Colonic mucosa (tissue), 4 donors: ENCODE measurements at regions not wholly inside any gene's neighbourhood (a gene's known extent, or its start where the extent isn't known, plus 50 kb on each side); places are given as distances from the start of the nearest gene placed in this dataset.
A peak's percentile ranks its signal among the peaks of the same experiment; 100 is the strongest.
"Not testable (repeated sequence)": the region's sequence is repeated elsewhere in the genome, so short reads cannot be mapped to it uniquely, and the experiment has no call there.

ENCODE experiments used
- DNase-seq: peaks from one replicate; pipeline ENCODE4 v3.0.0-alpha.2; 2020
- H3K27ac ChIP-seq: fragments of 200-600 bp; one replicate; pipeline ENCODE4 v1.8.0; 2021
- H3K27me3 ChIP-seq: fragments of 200-600 bp; one replicate; pipeline ENCODE4 v1.8.0; 2021
- H3K36me3 ChIP-seq: fragments of 200-600 bp; one replicate; pipeline ENCODE4 v1.8.0; 2021
- H3K4me1 ChIP-seq: fragments of 200-600 bp; one replicate; pipeline ENCODE4 v1.8.0; 2021; ENCODE audit warnings: mild to moderate bottlenecking
- H3K4me3 ChIP-seq: fragments of 200-600 bp; one replicate; pipeline ENCODE4 v1.8.0; 2021
- H3K9ac ChIP-seq, 2 donors: one replicate each; pipeline ENCODE4 v1.7.0; 2013; ENCODE audit warnings: control low read depth in 2 of 2, low read depth in 2 of 2, low read length in 2 of 2
- H3K9me3 ChIP-seq: fragments of 200-600 bp; one replicate; pipeline ENCODE4 v1.8.0; 2021
- CTCF ChIP-seq: fragments of 200-600 bp; IDR thresholded peaks from one replicate; pipeline ENCODE4 v1.8.0; 2022; ENCODE audit warnings: antibody characterized with exemption, mild to moderate bottlenecking
- intact Hi-C: fragments of 100-400 bp; cut with DNase I; formaldehyde crosslinking; loops from one replicate; pipeline ENCODE4 v1.14.1; 2022
- donor health status: healthy.
- donor health status: DM: no; HTN: no; CAD: no.
- donor health status: DM: no; HTN: no; CAD: no.

- H3K36me3 ChIP-seq, result no peaks in the 10 kb centered on the region
- no peak overlapping the region for H3K4me3 ChIP-seq
- no peaks in the 10 kb centered on the region for H3K9me3 ChIP-seq
- intact Hi-C loops, result no loop called here
- no peak overlapping the region for H3K9ac ChIP-seq
- no peak for DNase-seq
- H3K4me1 ChIP-seq, result no peaks in the 10 kb centered on the region
- H3K27ac ChIP-seq, result no peak overlapping the region
- no peaks in the 10 kb centered on the region for H3K27me3 ChIP-seq
- no peak for TF ChIP-seq CTCF
These were observed 81.0 kb upstream of the STK39 start for GRCh38 chr2:168328421-168328820.

- H3K36me3 ChIP-seq, result no peaks in the 10 kb centered on the region
- intact Hi-C loops, result loop anchor here (10.0 kb wide), 1 partner anchor 196 kb away; no protein-coding TSS in a partner anchor
- H3K4me3 ChIP-seq, result no peak overlapping the region
- H3K9ac ChIP-seq, result no peak overlapping the region
- H3K4me1 ChIP-seq, result no peaks in the 10 kb centered on the region
- H3K27me3 ChIP-seq, result no peaks in the 10 kb centered on the region
- no peaks in the 10 kb centered on the region for H3K9me3 ChIP-seq
- H3K27ac ChIP-seq, result no peak overlapping the region
- TF ChIP-seq CTCF, result no peak
- DNase-seq, result no peak
These were observed 83.4 kb upstream of the STK39 start for GRCh38 chr2:168330624-168331423.

- not testable (repeated sequence) for H3K4me1 ChIP-seq, H3K4me3 ChIP-seq, H3K27ac ChIP-seq, H3K9ac ChIP-seq, DNase-seq, H3K9me3 ChIP-seq, H3K36me3 ChIP-seq, H3K27me3 ChIP-seq
- intact Hi-C loops, result loop anchor here (5.0 to 10.0 kb wide), 2 partner anchors 78 to 200 kb away; no protein-coding TSS in a partner anchor
These were observed 87.9 kb upstream of the STK39 start for GRCh38 chr2:168335254-168335653.

DNA sequence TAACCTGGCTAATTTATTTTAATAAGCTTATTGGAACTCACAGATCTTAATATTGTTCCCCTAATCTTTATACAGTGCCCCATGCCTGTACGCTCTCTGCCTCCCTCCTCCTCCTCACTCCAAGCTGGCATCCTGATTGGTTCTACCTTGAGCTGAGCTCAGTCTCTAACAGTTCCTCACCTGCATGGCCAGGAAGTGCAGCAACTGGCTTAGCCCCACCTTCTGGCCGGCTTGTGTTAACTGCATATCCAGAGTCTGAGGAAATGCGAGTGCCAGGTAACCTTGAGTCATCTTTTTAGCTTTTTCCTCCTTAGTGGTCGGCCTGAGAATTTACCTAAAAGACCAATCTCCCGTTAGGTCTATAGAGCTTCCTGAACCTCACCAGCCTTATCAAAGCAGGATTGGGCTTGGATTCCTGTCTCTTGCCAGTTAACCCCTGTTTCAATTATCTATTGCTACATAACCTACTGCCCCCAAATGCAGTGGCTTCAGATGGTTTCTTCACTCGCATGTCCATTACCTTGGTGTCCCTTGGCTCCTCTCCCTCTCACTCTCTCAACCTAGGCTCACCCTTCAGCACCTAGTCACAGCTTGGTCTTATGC, 89.5 kb upstream of the STK39 start:
- peak; percentile 51 for TF ChIP-seq CTCF
- Histone ChIP-seq H3K9me3 (no peaks in the 10 kb centered on the region), H3K27me3 (no peaks in the 10 kb centered on the region), H3K36me3 (no peaks in the 10 kb centered on the region), H3K9ac (no peak overlapping the region), H3K27ac (no peak overlapping the region), H3K4me3 (no peak overlapping the region), H3K4me1 (no peaks in the 10 kb centered on the region)
- DNase-seq, result peak; percentile 77
- intact Hi-C loops, result loop anchor here (5.0 to 10.0 kb wide), 2 partner anchors 80 to 202 kb away; no protein-coding TSS in a partner anchor

GRCh38 chr2:168338292-168338691, 90.9 kb upstream of the STK39 start:
- Histone ChIP-seq H3K27ac (no peak overlapping the region), H3K36me3 (no peaks in the 10 kb centered on the region), H3K9me3 (no peaks in the 10 kb centered on the region), H3K27me3 (no peaks in the 10 kb centered on the region), H3K9ac (no peak overlapping the region), H3K4me1 (no peaks in the 10 kb centered on the region), H3K4me3 (no peak overlapping the region)
- DNase-seq, result no peak
- no peak for TF ChIP-seq CTCF
- intact Hi-C loops, result loop anchor here (5.0 to 10.0 kb wide), 2 partner anchors 81 to 203 kb away; no protein-coding TSS in a partner anchor
